ENCODE measurements at regions not wholly inside any gene's neighbourhood (a gene's known extent, or its start where the extent isn't known, plus 50 kb on each side); places are given as distances from the start of the nearest gene placed in this dataset.

DNA sequence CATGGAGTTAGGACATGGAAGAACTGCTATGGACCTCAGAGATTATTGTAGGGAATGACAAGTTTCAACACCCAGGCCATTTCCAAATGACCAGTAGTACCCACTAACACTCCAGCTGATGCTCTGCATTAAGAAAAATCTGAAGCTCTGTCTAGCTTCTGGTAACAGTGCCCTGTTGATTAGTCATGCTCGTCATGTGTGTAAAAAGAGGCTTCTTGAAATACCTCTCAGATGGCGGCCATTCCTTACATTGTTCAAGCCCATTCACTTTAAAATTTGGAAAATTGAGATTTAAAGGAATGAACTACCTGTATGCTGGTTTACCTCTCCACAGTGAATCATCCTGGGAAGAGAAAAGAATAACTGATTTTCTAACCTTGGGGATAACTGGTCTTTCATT lies 527.9 kb upstream of the ARGLU1 start:
- Histone ChIP-seq H3K9me3 (ENCODE audit: insufficient read depth, low read length) (no peaks in the 10 kb centered on the region), H3K79me2 (ENCODE audit: insufficient read depth, low read length) (no peaks in the 10 kb centered on the region), H3K9ac (ENCODE audit: low read length) (no peak overlapping the region), H4K20me1 (ENCODE audit: low read depth, low read length) (no peaks in the 10 kb centered on the region), H3K27me3 (ENCODE audit: low read length) (no peaks in the 10 kb centered on the region), H3F3A (ENCODE audit: insufficient read depth) (no peaks in the 10 kb centered on the region), H2AFZ (ENCODE audit: low read depth, low read length, severe bottlenecking) (no peak overlapping the region), H3K4me2 (ENCODE audit: low read depth, low read length, poor library complexity, severe bottlenecking) (no peak overlapping the region), H3K4me3 (ENCODE audit: insufficient read depth, low read length, poor library complexity, severe bottlenecking) (no peak overlapping the region), H3K27ac (ENCODE audit: low read depth, low read length) (no peak overlapping the region), H3K9me2 (replicated peaks; ENCODE audit: insufficient read depth, low read length) (no peaks in the 10 kb centered on the region), H3K36me3 (ENCODE audit: low read length) (no peaks in the 10 kb centered on the region)
- TF ChIP-seq EZH2phosphoT487 (conservative IDR thresholded peaks at IDR 0.05; ENCODE audit: low read length) (no peak), CTCF (IDR thresholded peaks at IDR 0.05; ENCODE audit: insufficient read depth, low read length, poor library complexity, severe bottlenecking) (no peak)

DNA sequence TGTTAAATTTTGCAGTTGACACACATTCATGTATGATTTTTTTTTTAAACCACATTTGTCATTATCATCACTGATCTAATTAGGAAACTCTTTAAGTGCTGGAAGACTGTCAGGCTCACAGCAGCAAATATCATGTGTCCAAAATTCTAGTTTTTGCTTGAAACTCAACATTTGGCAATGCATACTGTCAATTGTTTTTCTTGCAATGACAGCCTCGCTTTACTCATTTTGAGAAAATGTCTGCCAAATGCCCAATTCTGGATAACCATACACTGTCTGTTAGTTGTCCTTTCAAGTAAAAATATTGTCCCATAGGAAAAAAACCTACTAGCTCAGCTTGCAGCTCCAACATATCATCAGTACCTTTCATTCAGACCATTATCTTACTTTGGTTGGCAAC lies 523.9 kb upstream of the ARGLU1 start:
- H3K27ac ChIP-seq (ENCODE audit: low read depth, low read length) = no peak overlapping the region
- TF ChIP-seq EZH2phosphoT487 (conservative IDR thresholded peaks at IDR 0.05; ENCODE audit: low read length) (no peak), CTCF (IDR thresholded peaks at IDR 0.05; ENCODE audit: insufficient read depth, low read length, poor library complexity, severe bottlenecking) (no peak)
- H3K9ac ChIP-seq (ENCODE audit: low read length) = no peak overlapping the region
- no peaks in the 10 kb centered on the region for H3K36me3 ChIP-seq (ENCODE audit: low read length)
- no peak overlapping the region for H3K4me3 ChIP-seq (ENCODE audit: insufficient read depth, low read length, poor library complexity, severe bottlenecking)
- no peak overlapping the region for H3K4me2 ChIP-seq (ENCODE audit: low read depth, low read length, poor library complexity, severe bottlenecking)
- H4K20me1 ChIP-seq (ENCODE audit: low read depth, low read length) = no peaks in the 10 kb centered on the region
- no peaks in the 10 kb centered on the region for H3K79me2 ChIP-seq (ENCODE audit: insufficient read depth, low read length)
- H2AFZ ChIP-seq (ENCODE audit: low read depth, low read length, severe bottlenecking) = no peak overlapping the region
- no peaks in the 10 kb centered on the region for H3K9me2 ChIP-seq (replicated peaks; ENCODE audit: insufficient read depth, low read length)
- H3K9me3 ChIP-seq (ENCODE audit: insufficient read depth, low read length) = no peaks in the 10 kb centered on the region
- H3F3A ChIP-seq (ENCODE audit: insufficient read depth) = no peaks in the 10 kb centered on the region
- H3K27me3 ChIP-seq (ENCODE audit: low read length) = no peaks in the 10 kb centered on the region

DNA sequence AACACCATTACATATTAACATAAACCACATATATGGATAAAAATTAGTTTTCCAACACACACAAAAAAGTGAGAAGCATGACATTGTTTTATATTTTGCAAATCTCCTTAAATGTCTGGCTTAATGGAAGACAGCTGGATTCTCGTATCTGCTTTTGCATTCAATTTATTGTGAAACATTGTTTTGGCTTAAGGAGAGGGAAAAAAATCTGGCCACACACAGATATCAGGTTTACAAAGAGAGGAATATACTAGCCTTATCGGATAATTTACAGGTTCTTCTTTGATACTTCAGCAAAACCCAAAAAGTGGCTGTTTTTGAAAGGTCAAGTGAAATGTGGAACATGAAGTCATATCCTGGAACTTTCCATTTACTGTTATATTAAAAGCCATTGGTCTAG lies 523.5 kb upstream of the ARGLU1 start:
- Histone ChIP-seq H3K27me3 (ENCODE audit: low read length) (no peaks in the 10 kb centered on the region), H3K9me2 (replicated peaks; ENCODE audit: insufficient read depth, low read length) (no peaks in the 10 kb centered on the region), H3K4me2 (ENCODE audit: low read depth, low read length, poor library complexity, severe bottlenecking) (no peak overlapping the region), H3F3A (ENCODE audit: insufficient read depth) (no peaks in the 10 kb centered on the region), H3K36me3 (ENCODE audit: low read length) (no peaks in the 10 kb centered on the region), H3K9ac (ENCODE audit: low read length) (no peak overlapping the region), H3K9me3 (ENCODE audit: insufficient read depth, low read length) (no peaks in the 10 kb centered on the region), H3K79me2 (ENCODE audit: insufficient read depth, low read length) (no peaks in the 10 kb centered on the region), H3K27ac (ENCODE audit: low read depth, low read length) (no peak overlapping the region), H2AFZ (ENCODE audit: low read depth, low read length, severe bottlenecking) (no peak overlapping the region), H3K4me3 (ENCODE audit: insufficient read depth, low read length, poor library complexity, severe bottlenecking) (no peak overlapping the region), H4K20me1 (ENCODE audit: low read depth, low read length) (no peaks in the 10 kb centered on the region)
- no peak for TF ChIP-seq EZH2phosphoT487 (conservative IDR thresholded peaks at IDR 0.05; ENCODE audit: low read length)
- TF ChIP-seq CTCF (IDR thresholded peaks at IDR 0.05; ENCODE audit: insufficient read depth, low read length, poor library complexity, severe bottlenecking) = no peak

DNA sequence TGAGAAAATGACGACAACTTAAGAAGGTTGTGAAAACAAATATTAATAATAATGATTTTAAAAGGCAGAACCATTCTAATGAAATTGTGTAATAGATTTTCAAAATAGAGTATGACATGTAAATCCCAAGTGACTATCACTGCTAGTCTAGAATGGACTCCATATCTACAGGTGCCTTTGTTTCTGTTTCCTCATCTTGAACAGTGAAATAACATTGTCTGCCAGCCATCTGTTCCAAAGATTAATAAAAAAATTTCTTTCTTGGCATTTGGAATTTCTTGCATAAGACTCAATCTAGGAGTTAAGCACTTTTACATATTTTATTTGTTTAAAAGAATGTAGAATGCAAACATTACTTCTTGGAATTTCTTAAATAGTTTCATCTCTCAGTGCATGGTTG lies 520.1 kb upstream of the ARGLU1 start:
- H3K4me3 ChIP-seq (ENCODE audit: insufficient read depth, low read length, poor library complexity, severe bottlenecking) = no peak overlapping the region
- H3K36me3 ChIP-seq (ENCODE audit: low read length) = no peaks in the 10 kb centered on the region
- no peaks in the 10 kb centered on the region for H3K27me3 ChIP-seq (ENCODE audit: low read length)
- H3K4me2 ChIP-seq (ENCODE audit: low read depth, low read length, poor library complexity, severe bottlenecking) = no peak overlapping the region
- TF ChIP-seq CTCF (IDR thresholded peaks at IDR 0.05; ENCODE audit: insufficient read depth, low read length, poor library complexity, severe bottlenecking) = no peak
- H4K20me1 ChIP-seq (ENCODE audit: low read depth, low read length) = no peaks in the 10 kb centered on the region
- H3K79me2 ChIP-seq (ENCODE audit: insufficient read depth, low read length) = no peaks in the 10 kb centered on the region
- no peaks in the 10 kb centered on the region for H3F3A ChIP-seq (ENCODE audit: insufficient read depth)
- H2AFZ ChIP-seq (ENCODE audit: low read depth, low read length, severe bottlenecking) = no peak overlapping the region
- no peaks in the 10 kb centered on the region for H3K9me3 ChIP-seq (ENCODE audit: insufficient read depth, low read length)
- no peaks in the 10 kb centered on the region for H3K9me2 ChIP-seq (replicated peaks; ENCODE audit: insufficient read depth, low read length)
- H3K27ac ChIP-seq (ENCODE audit: low read depth, low read length) = no peak overlapping the region
- no peak overlapping the region for H3K9ac ChIP-seq (ENCODE audit: low read length)

All from SU-DHL-6 (cell line).